ENCODE measurements at regions not wholly inside any gene's neighbourhood (a gene's known extent, or its start where the extent isn't known, plus 50 kb on each side); places are given as distances from the start of the nearest gene placed in this dataset.

- no peak overlapping the region for H3K4me3 Mint-ChIP-seq
Observed at GRCh38 chr20:52482044-52482443, 290.5 kb upstream of the ZFP64 start.

GRCh38 chr20:52481443-52481842 is 289.9 kb upstream of the ZFP64 start:
- WGBS (ENCODE audit: insufficient coverage): no CpG with 5 or more reads among the region's 3 CpGs
- TF ChIP-seq EZH2 (IDR thresholded peaks at IDR 0.05; ENCODE audit: borderline replicate concordance, insufficient read depth, low read depth, low read length, poor library complexity, severe bottlenecking): no peak
- no peak for TF ChIP-seq CTCF (IDR thresholded peaks at IDR 0.05)
- Histone ChIP-seq H3K27me3 (replicated peaks in 1 of 4; ENCODE audit: control extremely low read depth in 1 of 4, control insufficient read depth in 3 of 4, insufficient read depth in 4 of 4, low read length in 3 of 4) (no peaks in the 10 kb centered on the region), H3K4me2 (replicated peaks; ENCODE audit: low read depth, low read length, poor library complexity, severe bottlenecking) (no peak overlapping the region), H2AFZ (ENCODE audit: insufficient read depth, low read depth, low read length, poor library complexity, severe bottlenecking) (no peak overlapping the region), H3K9me3 (ENCODE audit: control extremely low read depth in 1 of 3, control insufficient read depth in 2 of 3, insufficient read depth in 1 of 3, low read length in 2 of 3) (no peaks in the 10 kb centered on the region), H3K27ac (ENCODE audit: low read length in 2 of 2) (no peak overlapping the region), H3K36me3 (replicated peaks in 1 of 2; ENCODE audit: control extremely low read depth in 1 of 2, control insufficient read depth in 1 of 2, extremely low read depth in 1 of 2, insufficient read depth in 2 of 2, low read length in 1 of 2) (no peaks in the 10 kb centered on the region), H3K79me2 (ENCODE audit: control insufficient read depth, insufficient read depth, low read length) (no peaks in the 10 kb centered on the region), H4K20me1 (ENCODE audit: control insufficient read depth, insufficient read depth, low read length, poor library complexity, severe bottlenecking) (no peaks in the 10 kb centered on the region), H3K4me3 (ENCODE audit: control extremely low read depth in 1 of 5, extremely low read depth in 1 of 5, insufficient read depth in 1 of 5, low read depth in 2 of 5, low read length in 4 of 5) (no peak overlapping the region), H3K4me1 (ENCODE audit: control insufficient read depth in 2 of 2, insufficient read depth in 2 of 2, low read length in 2 of 2) (no peaks in the 10 kb centered on the region), H3K9ac (ENCODE audit: low read length) (no peak overlapping the region)
- Mint-ChIP-seq H3K27me3 (peaks cover 3% of the 10 kb centered on the region), H3K4me3 (no peak overlapping the region), H3K9me3 (ENCODE audit: insufficient read depth) (no peaks in the 10 kb centered on the region), H3K27ac (no peak overlapping the region), H3K4me1 (no peaks in the 10 kb centered on the region)
- ATAC-seq (ENCODE audit: low read depth) (no peak), DNase-seq (no peak)
- ChIA-PET CTCF (no interaction called here), POLR2A (no interaction called here)
- intact Hi-C loops (cut with micrococcal nuclease): no loop called here

More at GRCh38 chr20:52482044-52482443, 290.5 kb upstream of the ZFP64 start:
- no peaks in the 10 kb centered on the region for H3K36me3 ChIP-seq (replicated peaks in 1 of 2; ENCODE audit: control extremely low read depth in 1 of 2, control insufficient read depth in 1 of 2, extremely low read depth in 1 of 2, insufficient read depth in 2 of 2, low read length in 1 of 2)
- Mint-ChIP-seq H3K27me3 (peaks cover 3% of the 10 kb centered on the region), H3K4me1 (no peaks in the 10 kb centered on the region), H3K9me3 (ENCODE audit: insufficient read depth) (no peaks in the 10 kb centered on the region), H3K27ac (no peak overlapping the region)
- no peak overlapping the region for H3K9ac ChIP-seq (ENCODE audit: low read length)
- H3K9me3 ChIP-seq (ENCODE audit: control extremely low read depth in 1 of 3, control insufficient read depth in 2 of 3, insufficient read depth in 1 of 3, low read length in 2 of 3): no peaks in the 10 kb centered on the region
- no peaks in the 10 kb centered on the region for H3K27me3 ChIP-seq (replicated peaks in 1 of 4; ENCODE audit: control extremely low read depth in 1 of 4, control insufficient read depth in 3 of 4, insufficient read depth in 4 of 4, low read length in 3 of 4)
- intact Hi-C loops (cut with micrococcal nuclease): no loop called here
- no peaks in the 10 kb centered on the region for H4K20me1 ChIP-seq (ENCODE audit: control insufficient read depth, insufficient read depth, low read length, poor library complexity, severe bottlenecking)
- no peak overlapping the region for H2AFZ ChIP-seq (ENCODE audit: insufficient read depth, low read depth, low read length, poor library complexity, severe bottlenecking)
- ChIA-PET CTCF (no interaction called here), POLR2A (no interaction called here)
- 97% methylated on average over 4 of the region's 5 CpGs for WGBS (ENCODE audit: insufficient coverage)
- no peaks in the 10 kb centered on the region for H3K4me1 ChIP-seq (ENCODE audit: control insufficient read depth in 2 of 2, insufficient read depth in 2 of 2, low read length in 2 of 2)
- H3K4me2 ChIP-seq (replicated peaks; ENCODE audit: low read depth, low read length, poor library complexity, severe bottlenecking): no peak overlapping the region
- H3K4me3 ChIP-seq (ENCODE audit: control extremely low read depth in 1 of 5, extremely low read depth in 1 of 5, insufficient read depth in 1 of 5, low read depth in 2 of 5, low read length in 4 of 5): no peak overlapping the region
- TF ChIP-seq CTCF (IDR thresholded peaks at IDR 0.05) (no peak), EZH2 (IDR thresholded peaks at IDR 0.05; ENCODE audit: borderline replicate concordance, insufficient read depth, low read depth, low read length, poor library complexity, severe bottlenecking) (no peak)
- ATAC-seq (ENCODE audit: low read depth) (no peak), DNase-seq (no peak)
- no peak overlapping the region for H3K27ac ChIP-seq (ENCODE audit: low read length in 2 of 2)
- H3K79me2 ChIP-seq (ENCODE audit: control insufficient read depth, insufficient read depth, low read length): no peaks in the 10 kb centered on the region
